Esophagus squamous epithelium (tissue), 5 donors: ENCODE measurements at regions not wholly inside any gene's neighbourhood (a gene's known extent, or its start where the extent isn't known, plus 50 kb on each side); places are given as distances from the start of the nearest gene placed in this dataset.

ENCODE experiments used
- DNase-seq: peaks from one replicate; lab custom pipeline; 2025; lab: John Stamatoyannopoulos, UW
- H3K27ac ChIP-seq, 4 donors: fragments of 200-600 bp; sonication (generic); one replicate each; pipeline ENCODE4 v1.5.1; 2016 to 2019; ENCODE audit warnings: mild to moderate bottlenecking in 1 of 4
- H3K27me3 ChIP-seq, 4 donors: fragments of 200-600 bp; sonication (generic); 1 replicate in 3 of 4; 2 replicates in 1 of 4; pipeline versions ENCODE4 v1.5.1 to v1.6.0; 2017 to 2021; ENCODE audit warnings: antibody characterized with exemption in 1 of 4
- H3K36me3 ChIP-seq, 3 donors: fragments of 200-600 bp; sonication (generic); one replicate each; pipeline ENCODE4 v1.5.1; 2016 to 2019
- H3K4me1 ChIP-seq, 3 donors: fragments of 200-600 bp; sonication (generic); one replicate each; pipeline ENCODE4 v1.5.1; 2017 to 2019
- H3K4me3 ChIP-seq, 4 donors: fragments of 200-600 bp; sonication (generic); 1 replicate in 3 of 4; 2 replicates in 1 of 4; pipeline ENCODE4 v1.5.1; 2016 to 2019; ENCODE audit warnings: mild to moderate bottlenecking in 2 of 4, moderate library complexity in 1 of 4
- H3K9me3 ChIP-seq, 3 donors: fragments of 200-600 bp; sonication (generic); one replicate each; pipeline ENCODE4 v1.5.1; 2016 to 2019
- CTCF ChIP-seq, 6 experiments: fragments of 450-650 bp in 4 of 6; fragments of 200-600 bp in 2 of 6; sonication (generic) in 2 of 6; IDR thresholded peaks; one replicate each; pipeline ENCODE4 v1.5.1; 2016 to 2019; ENCODE audit warnings: antibody characterized with exemption in 6 of 6, mild to moderate bottlenecking in 4 of 6, moderate library complexity in 4 of 6
- POLR2A ChIP-seq, 4 donors: fragments of 450-650 bp; IDR thresholded peaks; one replicate each; pipeline ENCODE4 v1.6.1; 2017; ENCODE audit warnings: antibody characterized with exemption in 4 of 4, mild to moderate bottlenecking in 4 of 4, moderate library complexity in 3 of 4
- WGBS, 2 donors: methylation state at CpG; one replicate each; pipeline ENCODE4 v1.1.5; 2018; 5-methylcytosine and 5-hydroxymethylcytosine counted together
- intact Hi-C: fragments of 100-400 bp; cut with DNase I; formaldehyde crosslinking; loops from one replicate; pipeline ENCODE4 v1.15.0; 2022
- donor health status: DM: yes; HTN: yes; CAD: no.

- Histone ChIP-seq H3K4me3 (no peak overlapping the region), H3K4me1 (no peaks in the 10 kb centered on the region), H3K27me3 (peaks cover 0 to 5% (median 0%) of the 10 kb centered on the region in 4 donors), H3K36me3 (no peaks in the 10 kb centered on the region), H3K9me3 (no peaks in the 10 kb centered on the region), H3K27ac (no peak overlapping the region)
- no peak for DNase-seq
- WGBS, 2 donors = 84 to 92% methylated on average over 5 of the region's 5 CpGs
- intact Hi-C loops = no loop called here
- no peak for TF ChIP-seq POLR2A (IDR thresholded peaks at IDR 0.05)
- TF ChIP-seq CTCF (IDR thresholded peaks at IDR 0.05) = no peak
Measured at GRCh38 chr1:147811273-147811672, 50.9 kb upstream of the GJA5 start.

GRCh38 chr1:147811751-147812150 lies 51.3 kb upstream of the GJA5 start:
- no peaks in the 10 kb centered on the region for H3K9me3 ChIP-seq
- peaks cover 0 to 5% (median 0%) of the 10 kb centered on the region in 4 donors for H3K27me3 ChIP-seq
- no peak for DNase-seq
- H3K27ac ChIP-seq = no peak overlapping the region
- intact Hi-C loops = no loop called here
- no peaks in the 10 kb centered on the region for H3K36me3 ChIP-seq
- no peaks in the 10 kb centered on the region for H3K4me1 ChIP-seq
- 57 to 71% methylated on average over 3 of the region's 3 CpGs for WGBS, 2 donors
- no peak overlapping the region for H3K4me3 ChIP-seq
- TF ChIP-seq POLR2A (IDR thresholded peaks at IDR 0.05) = no peak
- no peak for TF ChIP-seq CTCF (IDR thresholded peaks at IDR 0.05)

GRCh38 chr1:147812799-147813198 lies 52.4 kb upstream of the GJA5 start:
- 76 to 84% methylated on average over 2 of the region's 2 CpGs for whole genome bisulfite sequencing, 2 donors
- peaks cover 0 to 5% (median 0%) of the 10 kb centered on the region in 4 donors for H3K27me3 ChIP-seq
- H3K9me3 ChIP-seq = no peaks in the 10 kb centered on the region
- no peak overlapping the region for H3K4me3 ChIP-seq
- no peak for DNase-seq
- TF ChIP-seq CTCF (IDR thresholded peaks at IDR 0.05) (no peak), POLR2A (IDR thresholded peaks at IDR 0.05) (no peak)
- intact Hi-C loops = no loop called here
- H3K4me1 ChIP-seq = no peaks in the 10 kb centered on the region
- no peaks in the 10 kb centered on the region for H3K36me3 ChIP-seq
- H3K27ac ChIP-seq = peak overlapping the region in 2 of 4 donors; percentile 30 to 38

GRCh38 chr1:147815503-147815902 lies 55.1 kb upstream of the GJA5 start:
- Histone ChIP-seq H3K27me3 (no peaks in the 10 kb centered on the region), H3K9me3 (no peaks in the 10 kb centered on the region), H3K4me1 (no peaks in the 10 kb centered on the region), H3K36me3 (no peaks in the 10 kb centered on the region), H3K27ac (no peak overlapping the region), H3K4me3 (no peak overlapping the region)
- intact Hi-C loops = no loop called here
- peak in 1 of 6 experiments; percentile 14 for TF ChIP-seq CTCF (IDR thresholded peaks at IDR 0.05)
- no peak for TF ChIP-seq POLR2A (IDR thresholded peaks at IDR 0.05)
- WGBS, 2 donors = 48 to 63% methylated on average over 2 of the region's 2 CpGs
- DNase-seq = no peak

- Histone ChIP-seq H3K4me3 (no peak overlapping the region), H3K4me1 (no peaks in the 10 kb centered on the region)
- 53% methylated on average over 4 of the region's 4 CpGs for WGBS, 2 donors
Measured at GRCh38 chr1:147820761-147821297, 60.4 kb upstream of the GJA5 start.

More at GRCh38 chr1:147820761-147821297, 60.4 kb upstream of the GJA5 start:
- H3K9me3 ChIP-seq = no peaks in the 10 kb centered on the region
- no peaks in the 10 kb centered on the region for H3K27me3 ChIP-seq
- peak overlapping the region in 2 of 4 donors; percentile 45 to 62 for H3K27ac ChIP-seq
- no peaks in the 10 kb centered on the region for H3K36me3 ChIP-seq
- intact Hi-C loops = no loop called here
- TF ChIP-seq POLR2A (IDR thresholded peaks at IDR 0.05) = no peak
- TF ChIP-seq CTCF (IDR thresholded peaks at IDR 0.05) = no peak
- DNase-seq = no peak
